ENCODE measurements at regions not wholly inside any gene's neighbourhood (a gene's known extent, or its start where the extent isn't known, plus 50 kb on each side); places are given as distances from the start of the nearest gene placed in this dataset.

GRCh38 chr3:106560451-106560966 is 691.7 kb upstream of the CBLB start:
- no peak for DNase-seq (ENCODE audit: low spot score)
- Mint-ChIP-seq H3K36me3 (ENCODE audit: low read depth, unreplicated experiment) (no peaks in the 10 kb centered on the region), H3K4me3 (ENCODE audit: unreplicated experiment) (no peak overlapping the region), H3K4me1 (ENCODE audit: unreplicated experiment) (no peaks in the 10 kb centered on the region), H3K9me3 (ENCODE audit: unreplicated experiment) (no peaks in the 10 kb centered on the region), H3K27me3 (ENCODE audit: unreplicated experiment) (peaks cover 2% of the 10 kb centered on the region), H3K27ac (ENCODE audit: unreplicated experiment) (no peak overlapping the region)
- TF ChIP-seq CTCF (IDR thresholded peaks at IDR 0.05; ENCODE audit: unreplicated experiment), result no peak

DNA sequence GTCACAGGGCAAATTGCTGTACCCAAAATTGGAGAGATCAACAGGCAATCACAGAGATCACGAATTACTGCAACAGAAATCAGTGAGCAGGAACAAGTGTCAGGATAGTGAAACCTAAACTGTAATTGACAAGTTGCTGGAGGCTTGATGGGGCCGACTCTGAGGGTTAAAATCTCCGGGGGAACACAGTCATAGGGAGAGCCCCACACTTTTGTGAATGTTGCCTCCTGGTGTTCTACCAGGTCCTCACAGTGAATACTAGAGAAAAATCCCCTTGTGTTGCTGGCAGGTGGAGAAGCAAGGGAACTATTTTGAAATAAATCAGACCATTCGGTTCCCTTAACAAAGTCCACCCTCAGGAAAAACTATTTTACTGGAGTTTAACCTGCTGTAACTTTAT is 697.5 kb upstream of the CBLB start:
- H3K4me1 Mint-ChIP-seq (ENCODE audit: unreplicated experiment), result peaks cover 16% of the 10 kb centered on the region
- H3K27me3 Mint-ChIP-seq (ENCODE audit: unreplicated experiment), result peaks cover under 1% of the 10 kb centered on the region
- DNase-seq (ENCODE audit: low spot score), result no peak
- no peaks in the 10 kb centered on the region for H3K36me3 Mint-ChIP-seq (ENCODE audit: low read depth, unreplicated experiment)
- H3K9me3 Mint-ChIP-seq (ENCODE audit: unreplicated experiment), result no peaks in the 10 kb centered on the region
- no peak for TF ChIP-seq CTCF (IDR thresholded peaks at IDR 0.05; ENCODE audit: unreplicated experiment)
- H3K27ac Mint-ChIP-seq (ENCODE audit: unreplicated experiment), result no peak overlapping the region
- no peak overlapping the region for H3K4me3 Mint-ChIP-seq (ENCODE audit: unreplicated experiment)

DNA sequence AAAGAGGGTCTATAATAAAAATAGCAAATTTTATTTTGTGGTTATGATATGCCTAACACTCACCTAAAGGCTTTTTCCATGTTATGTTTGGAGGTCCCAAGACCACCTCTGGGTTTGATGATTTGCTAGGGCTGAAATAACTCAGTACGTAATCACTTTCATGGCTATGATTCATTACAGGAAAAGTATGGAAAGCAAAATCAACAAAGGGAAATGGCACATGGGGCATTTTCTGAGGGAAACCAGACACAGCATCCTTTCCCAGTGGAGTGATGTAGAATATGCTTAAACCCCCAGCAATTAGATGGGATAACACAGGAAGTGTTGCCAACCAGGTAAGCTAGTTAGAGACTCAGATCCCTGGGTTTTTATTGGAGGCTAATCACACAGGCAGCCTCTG is 701.6 kb upstream of the CBLB start:
- no peak for DNase-seq (ENCODE audit: low spot score)
- no peak overlapping the region for H3K4me3 Mint-ChIP-seq (ENCODE audit: unreplicated experiment)
- no peak for TF ChIP-seq CTCF (IDR thresholded peaks at IDR 0.05; ENCODE audit: unreplicated experiment)
- no peaks in the 10 kb centered on the region for H3K36me3 Mint-ChIP-seq (ENCODE audit: low read depth, unreplicated experiment)
- H3K4me1 Mint-ChIP-seq (ENCODE audit: unreplicated experiment), result peaks cover 21% of the 10 kb centered on the region
- H3K9me3 Mint-ChIP-seq (ENCODE audit: unreplicated experiment), result no peaks in the 10 kb centered on the region
- peaks cover 2% of the 10 kb centered on the region for H3K27me3 Mint-ChIP-seq (ENCODE audit: unreplicated experiment)
- H3K27ac Mint-ChIP-seq (ENCODE audit: unreplicated experiment), result no peak overlapping the region

- no peaks in the 10 kb centered on the region for H3K36me3 Mint-ChIP-seq (ENCODE audit: low read depth, unreplicated experiment)
- no peak overlapping the region for H3K27ac Mint-ChIP-seq (ENCODE audit: unreplicated experiment)
- no peaks in the 10 kb centered on the region for H3K9me3 Mint-ChIP-seq (ENCODE audit: unreplicated experiment)
- H3K27me3 Mint-ChIP-seq (ENCODE audit: unreplicated experiment), result peaks cover 2% of the 10 kb centered on the region
- H3K4me1 Mint-ChIP-seq (ENCODE audit: unreplicated experiment), result peaks cover 27% of the 10 kb centered on the region
- TF ChIP-seq CTCF (IDR thresholded peaks at IDR 0.05; ENCODE audit: unreplicated experiment), result no peak
- no peak for DNase-seq (ENCODE audit: low spot score)
- H3K4me3 Mint-ChIP-seq (ENCODE audit: unreplicated experiment), result no peak overlapping the region
These were observed 704.8 kb upstream of the CBLB start for GRCh38 chr3:106573605-106574004.

DNA sequence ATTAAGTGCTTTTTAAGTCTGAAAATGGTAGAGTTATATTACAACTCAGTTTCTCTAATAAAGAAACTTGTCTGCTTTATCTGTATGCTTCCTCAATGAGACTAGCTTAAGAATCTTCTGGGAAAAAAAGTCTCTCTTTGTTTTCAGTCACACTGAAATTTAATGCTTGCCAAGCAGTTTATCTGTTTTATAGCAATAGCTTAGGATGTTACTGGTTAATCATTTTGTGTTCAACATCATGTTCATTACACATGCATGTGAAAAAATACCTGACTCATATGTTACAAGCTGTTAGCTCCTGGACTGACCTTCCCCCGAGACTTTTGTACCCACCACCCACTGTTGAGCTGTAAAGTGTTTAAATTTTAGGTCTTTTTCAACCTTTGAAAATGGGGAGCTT is 706.2 kb upstream of the CBLB start:
- H3K4me3 Mint-ChIP-seq (ENCODE audit: unreplicated experiment), result no peak overlapping the region

More for the DNA sequence above, 706.2 kb upstream of the CBLB start:
- no peak overlapping the region for H3K27ac Mint-ChIP-seq (ENCODE audit: unreplicated experiment)
- TF ChIP-seq CTCF (IDR thresholded peaks at IDR 0.05; ENCODE audit: unreplicated experiment), result no peak
- no peaks in the 10 kb centered on the region for H3K9me3 Mint-ChIP-seq (ENCODE audit: unreplicated experiment)
- peaks cover 2% of the 10 kb centered on the region for H3K27me3 Mint-ChIP-seq (ENCODE audit: unreplicated experiment)
- no peaks in the 10 kb centered on the region for H3K36me3 Mint-ChIP-seq (ENCODE audit: low read depth, unreplicated experiment)
- DNase-seq (ENCODE audit: low spot score), result no peak
- peaks cover 24% of the 10 kb centered on the region for H3K4me1 Mint-ChIP-seq (ENCODE audit: unreplicated experiment)

Measured in endothelial cell (in vitro differentiated cells).